Esophagus squamous epithelium (tissue), 4 donors: ENCODE measurements at regions not wholly inside any gene's neighbourhood (a gene's known extent, or its start where the extent isn't known, plus 50 kb on each side); places are given as distances from the start of the nearest gene placed in this dataset.

Experiments used
- POLR2A ChIP-seq, 4 donors: fragments of 450-650 bp; IDR thresholded peaks; one replicate each; pipeline ENCODE4 v1.6.1; 2017; ENCODE audit warnings: antibody characterized with exemption in 4 of 4, mild to moderate bottlenecking in 4 of 4, moderate library complexity in 3 of 4
- TF ChIP-seq, protein P1 (sequence below), 6 experiments: fragments of 450-650 bp in 4 of 6; fragments of 200-600 bp in 2 of 6; sonication (generic) in 2 of 6; IDR thresholded peaks; one replicate each; pipeline ENCODE4 v1.5.1; 2016 to 2019; ENCODE audit warnings: antibody characterized with exemption in 6 of 6, mild to moderate bottlenecking in 4 of 6, moderate library complexity in 4 of 6

DNA sequence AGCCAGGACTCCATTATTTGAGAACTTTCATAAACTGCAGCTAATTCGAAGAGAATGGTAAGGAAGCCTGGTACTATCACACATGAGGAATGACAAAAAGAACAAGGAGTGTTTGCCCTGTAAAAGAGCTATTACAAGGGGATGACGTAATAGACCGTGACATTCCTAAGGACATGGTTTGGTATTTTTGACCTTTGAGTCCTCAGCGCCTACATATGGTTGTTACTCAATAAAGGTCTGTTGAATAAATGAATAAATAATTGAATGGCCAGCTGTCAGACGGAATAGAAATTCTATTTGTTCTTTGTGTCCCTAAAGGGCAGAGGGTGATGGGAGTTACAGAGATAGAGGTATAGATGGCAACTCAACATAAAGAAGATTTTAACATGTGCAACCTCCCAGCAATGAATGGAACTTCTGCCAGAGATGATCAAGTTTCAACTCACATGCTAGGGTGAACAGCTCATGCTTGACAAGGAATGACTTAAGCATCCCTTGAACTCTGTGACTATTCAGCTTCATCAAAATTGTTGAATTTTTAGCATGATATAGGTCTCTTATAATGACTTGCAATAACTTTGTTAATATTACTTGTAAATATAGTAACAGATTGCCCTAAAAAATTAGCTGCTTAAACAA is 115.4 kb downstream of the TENT5A start:
- no peak for TF ChIP-seq POLR2A (IDR thresholded peaks at IDR 0.05)
- TF ChIP-seq, protein P1, sequence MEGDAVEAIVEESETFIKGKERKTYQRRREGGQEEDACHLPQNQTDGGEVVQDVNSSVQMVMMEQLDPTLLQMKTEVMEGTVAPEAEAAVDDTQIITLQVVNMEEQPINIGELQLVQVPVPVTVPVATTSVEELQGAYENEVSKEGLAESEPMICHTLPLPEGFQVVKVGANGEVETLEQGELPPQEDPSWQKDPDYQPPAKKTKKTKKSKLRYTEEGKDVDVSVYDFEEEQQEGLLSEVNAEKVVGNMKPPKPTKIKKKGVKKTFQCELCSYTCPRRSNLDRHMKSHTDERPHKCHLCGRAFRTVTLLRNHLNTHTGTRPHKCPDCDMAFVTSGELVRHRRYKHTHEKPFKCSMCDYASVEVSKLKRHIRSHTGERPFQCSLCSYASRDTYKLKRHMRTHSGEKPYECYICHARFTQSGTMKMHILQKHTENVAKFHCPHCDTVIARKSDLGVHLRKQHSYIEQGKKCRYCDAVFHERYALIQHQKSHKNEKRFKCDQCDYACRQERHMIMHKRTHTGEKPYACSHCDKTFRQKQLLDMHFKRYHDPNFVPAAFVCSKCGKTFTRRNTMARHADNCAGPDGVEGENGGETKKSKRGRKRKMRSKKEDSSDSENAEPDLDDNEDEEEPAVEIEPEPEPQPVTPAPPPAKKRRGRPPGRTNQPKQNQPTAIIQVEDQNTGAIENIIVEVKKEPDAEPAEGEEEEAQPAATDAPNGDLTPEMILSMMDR (IDR thresholded peaks at IDR 0.05), result no peak
